Spleen (tissue), 11 donors: ENCODE measurements at regions not wholly inside any gene's neighbourhood (a gene's known extent, or its start where the extent isn't known, plus 50 kb on each side); places are given as distances from the start of the nearest gene placed in this dataset.

Source experiments
- DNase-seq: peaks from one replicate; pipeline ENCODE4 v3.0.0-alpha.2; 2020
- H3K27ac ChIP-seq, 8 donors: fragments of 200-600 bp; sonication (generic) in 7 of 8; 1 replicate in 4 of 8; 2 replicates in 4 of 8; pipeline versions ENCODE4 v1.5.0 to v1.8.0; 2016 to 2021; ENCODE audit warnings: inconsistent platforms in 4 of 8, mild to moderate bottlenecking in 4 of 8, moderate library complexity in 1 of 8
- H3K27me3 ChIP-seq, 7 donors: fragments of 200-600 bp; sonication (generic) in 6 of 7; replicated peaks in 1 of 7; 1 replicate in 4 of 7; 2 replicates in 3 of 7; pipeline versions ENCODE4 v1.5.0 to v1.8.0; 2016 to 2021; ENCODE audit warnings: inconsistent platforms in 3 of 7, mild to moderate bottlenecking in 1 of 7
- H3K36me3 ChIP-seq, 6 donors: fragments of 200-600 bp; sonication (generic) in 5 of 6; 1 replicate in 4 of 6; 2 replicates in 2 of 6; pipeline versions ENCODE4 v1.5.0 to v1.8.0; 2016 to 2021; ENCODE audit warnings: inconsistent platforms in 2 of 6
- H3K4me1 ChIP-seq, 6 donors: fragments of 200-600 bp; sonication (generic) in 5 of 6; 1 replicate in 3 of 6; 2 replicates in 3 of 6; pipeline versions ENCODE4 v1.5.0 to v1.8.0; 2016 to 2021; ENCODE audit warnings: inconsistent platforms in 3 of 6
- H3K4me3 ChIP-seq, 8 donors: fragments of 200-600 bp; sonication (generic) in 7 of 8; 1 replicate in 4 of 8; 2 replicates in 4 of 8; pipeline versions ENCODE4 v1.5.0 to v1.8.0; 2016 to 2021; ENCODE audit warnings: inconsistent platforms in 4 of 8, mild to moderate bottlenecking in 4 of 8, moderate library complexity in 2 of 8
- H3K9me3 ChIP-seq, 8 donors: fragments of 200-600 bp; sonication (generic) in 7 of 8; 1 replicate in 4 of 8; 2 replicates in 4 of 8; pipeline versions ENCODE4 v1.5.0 to v1.8.0; 2016 to 2021; ENCODE audit warnings: inconsistent platforms in 4 of 8
- CTCF ChIP-seq, 11 experiments: fragments of 200-600 bp in 7 of 11; fragments of 450-650 bp in 4 of 11; sonication (generic) in 4 of 11; IDR thresholded peaks in 8 of 11; conservative IDR thresholded peaks in 3 of 11; 1 replicate in 7 of 11; 2 replicates in 4 of 11; pipeline versions ENCODE4 v1.4.0 to v1.8.0; 2016 to 2021; ENCODE audit warnings: antibody characterized with exemption in 11 of 11, inconsistent platforms in 4 of 11, mild to moderate bottlenecking in 1 of 11
- POLR2A ChIP-seq, 3 donors: fragments of 450-650 bp; IDR thresholded peaks; one replicate each; pipeline ENCODE4 v1.5.1; 2017; ENCODE audit warnings: antibody characterized with exemption in 3 of 3, mild to moderate bottlenecking in 1 of 3
- POLR2AphosphoS5 ChIP-seq, 3 donors: sonication (generic); formaldehyde crosslinking; IDR thresholded peaks; one replicate each; pipeline ENCODE4 v1.5.1; 2017; ENCODE audit warnings: antibody characterized with exemption in 3 of 3
- WGBS, 5 donors: extraction: QIAGEN DNeasy Blood & Tissue Kit in 3 of 5; methylation state at CpG; one replicate each; pipeline versions ENCODE4 v1.1.5 to v1.1.7; 2013 to 2018; 5-methylcytosine and 5-hydroxymethylcytosine counted together
- intact Hi-C: fragments of 100-400 bp; cut with DNase I; formaldehyde crosslinking; loops from one replicate; pipeline ENCODE4 v1.15.0; 2023; ENCODE audit warnings: low total_unique reads
- donor health status: healthy with polysubstance abuse.
- donor health status: DM: no; HTN: no; CAD: no; lungs with moderate emphysema.
- donor health status: DM: no; HTN: no; CAD: no.
- donor health status: Bipolar disorder and iron deficiency.
- donor health status: healthy.
- donor health status: DM: no; HTN: no; CAD: no.
- donor health status: DM: yes; HTN: yes; CAD: no.

DNA sequence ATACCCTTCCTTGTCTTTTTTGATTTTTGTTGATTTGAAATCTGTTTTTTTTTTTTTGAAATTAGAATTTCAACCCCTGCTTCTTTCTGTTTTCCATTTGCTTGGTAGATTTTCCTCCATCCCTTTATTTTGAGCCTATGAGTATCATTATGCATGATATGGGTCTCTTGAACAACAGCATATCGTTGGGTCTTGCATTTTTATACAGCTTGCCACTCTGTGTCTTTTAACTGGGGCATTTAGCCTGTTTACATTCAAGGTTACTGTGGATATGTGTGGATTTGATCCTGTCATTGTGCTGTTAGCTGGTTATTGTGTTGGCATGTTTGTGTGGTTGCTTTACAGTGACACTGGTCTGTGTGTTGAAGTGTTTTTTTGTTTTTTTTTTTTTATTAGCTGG lies 99.7 kb upstream of the P3H2 start:
- Histone ChIP-seq H3K4me3 (no peak overlapping the region), H3K27ac (no peak overlapping the region), H3K36me3 (no peaks in the 10 kb centered on the region), H3K4me1 (no peaks in the 10 kb centered on the region), H3K9me3 (peaks cover 0 to 13% (median 8%) of the 10 kb centered on the region in 8 donors), H3K27me3 (no peaks in the 10 kb centered on the region)
- TF ChIP-seq POLR2A (IDR thresholded peaks at IDR 0.05) (no peak), POLR2AphosphoS5 (IDR thresholded peaks at IDR 0.05) (no peak), CTCF (IDR thresholded peaks at IDR 0.05 in 8 of 11, conservative IDR thresholded peaks at IDR 0.05 in 3 of 11) (no peak)
- WGBS, 5 donors = 73 to 93% (median 77%) methylated on average over 1 of the region's 1 CpG
- intact Hi-C loops = loop anchor here (10.0 kb wide), 1 partner anchor 204 kb away; no protein-coding TSS in a partner anchor
- DNase-seq = no peak

DNA sequence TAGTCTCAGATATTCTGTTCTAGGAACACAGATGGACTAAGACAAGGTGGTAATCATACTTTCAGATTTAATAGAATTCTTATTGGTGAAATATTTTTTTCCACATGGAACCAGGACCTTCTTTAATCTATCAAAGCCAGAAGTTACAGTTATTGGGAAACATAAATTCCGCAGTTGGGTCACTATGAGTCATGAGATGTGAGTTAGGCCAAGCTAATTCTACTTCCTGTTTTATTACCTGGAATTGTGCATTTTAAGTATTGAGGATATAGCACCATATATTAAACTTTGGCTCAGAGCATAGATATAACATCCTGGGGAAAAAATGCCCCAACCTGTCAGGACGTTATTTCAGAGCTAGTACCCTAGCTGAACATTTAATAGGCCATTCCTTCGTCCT lies 96.4 kb upstream of the P3H2 start:
- peaks cover 0 to 16% (median 8%) of the 10 kb centered on the region in 8 donors for H3K9me3 ChIP-seq
- TF ChIP-seq CTCF (IDR thresholded peaks at IDR 0.05 in 8 of 11, conservative IDR thresholded peaks at IDR 0.05 in 3 of 11) (no peak), POLR2A (IDR thresholded peaks at IDR 0.05) (no peak), POLR2AphosphoS5 (IDR thresholded peaks at IDR 0.05) (no peak)
- intact Hi-C loops = no loop called here
- no peaks in the 10 kb centered on the region for H3K36me3 ChIP-seq
- no peak overlapping the region for H3K4me3 ChIP-seq
- DNase-seq = no peak
- 63 to 77% (median 69%) methylated on average over 3 of the region's 3 CpGs for WGBS, 5 donors
- H3K4me1 ChIP-seq = no peaks in the 10 kb centered on the region
- H3K27me3 ChIP-seq = no peaks in the 10 kb centered on the region
- H3K27ac ChIP-seq = no peak overlapping the region

DNA sequence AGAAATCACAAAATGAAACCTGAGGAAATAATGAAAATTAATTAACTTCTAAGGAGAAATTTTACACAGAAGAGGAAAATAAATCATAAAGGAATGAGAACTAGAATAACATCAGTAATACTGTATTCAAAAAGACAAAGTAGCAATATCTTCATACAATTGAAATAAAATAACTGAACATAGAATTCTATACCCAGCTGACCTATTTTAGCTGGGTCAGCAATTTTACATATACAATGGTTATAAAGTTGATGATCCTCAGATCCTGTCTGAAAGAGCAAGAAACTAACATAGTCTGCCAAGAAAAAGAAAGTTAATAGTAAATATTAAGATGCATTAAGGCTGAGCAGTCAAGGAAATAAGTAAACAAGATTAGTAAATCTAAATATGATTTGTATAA lies 93.0 kb upstream of the P3H2 start:
- DNase-seq = no peak
- Histone ChIP-seq H3K27me3 (no peaks in the 10 kb centered on the region), H3K4me3 (no peak overlapping the region), H3K4me1 (no peaks in the 10 kb centered on the region), H3K9me3 (peaks cover 0 to 7% (median 0%) of the 10 kb centered on the region in 8 donors), H3K27ac (no peak overlapping the region), H3K36me3 (no peaks in the 10 kb centered on the region)
- intact Hi-C loops = no loop called here
- no peak for TF ChIP-seq POLR2A (IDR thresholded peaks at IDR 0.05)
- no peak for TF ChIP-seq POLR2AphosphoS5 (IDR thresholded peaks at IDR 0.05)
- TF ChIP-seq CTCF (IDR thresholded peaks at IDR 0.05 in 8 of 11, conservative IDR thresholded peaks at IDR 0.05 in 3 of 11) = no peak

DNA sequence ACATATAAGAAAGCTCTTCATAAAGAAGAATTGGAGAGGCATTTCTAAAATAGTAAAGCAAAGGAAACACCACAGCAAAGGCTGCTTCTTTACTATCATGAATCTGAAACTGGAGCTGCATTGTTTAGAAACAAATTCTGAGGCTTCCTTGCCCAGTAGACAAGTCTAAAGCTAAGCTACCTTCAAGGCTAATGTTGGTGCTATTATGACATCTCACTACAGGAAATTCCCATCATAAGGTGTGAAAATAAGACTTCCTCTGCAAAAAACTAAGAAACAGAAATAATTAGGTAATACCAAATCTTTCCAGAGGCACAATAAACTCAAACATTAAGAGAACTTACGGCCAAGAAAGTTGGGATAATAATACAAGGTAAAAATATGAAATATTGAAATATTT lies 89.9 kb upstream of the P3H2 start:
- H3K36me3 ChIP-seq = no peaks in the 10 kb centered on the region
- DNase-seq = no peak
- H3K4me1 ChIP-seq = no peaks in the 10 kb centered on the region
- no peak overlapping the region for H3K4me3 ChIP-seq
- no peak overlapping the region for H3K27ac ChIP-seq
- intact Hi-C loops = no loop called here
- WGBS, 5 donors = 81 to 100% (median 90%) methylated on average over 1 of the region's 1 CpG
- H3K9me3 ChIP-seq = peaks cover 0 to 7% (median 0%) of the 10 kb centered on the region in 8 donors
- no peak for TF ChIP-seq POLR2AphosphoS5 (IDR thresholded peaks at IDR 0.05)
- no peak for TF ChIP-seq POLR2A (IDR thresholded peaks at IDR 0.05)
- no peak for TF ChIP-seq CTCF (IDR thresholded peaks at IDR 0.05 in 8 of 11, conservative IDR thresholded peaks at IDR 0.05 in 3 of 11)
- H3K27me3 ChIP-seq = no peaks in the 10 kb centered on the region
